IMR-90 (cell line): ENCODE measurements at regions not wholly inside any gene's neighbourhood (a gene's known extent, or its start where the extent isn't known, plus 50 kb on each side); places are given as distances from the start of the nearest gene placed in this dataset.

Source experiments
- ATAC-seq: fragments of 200-7000 bp; cut with Tn5 transposase; 2 replicates; pipeline ENCODE4 v1.9.1; 2020; ENCODE audit warnings: low read depth, mild to moderate bottlenecking, moderate library complexity
- BruUV-seq: library from RNA; stranded (reverse); fragments of 400-500 nt; replicated peaks from 2 replicates; lab custom pipeline; 2021; lab: Mats Ljungman, UMichigan
- CTCF ChIA-PET: fragments of 300-600 bp; formaldehyde crosslinking; extraction: SDS; loops from one replicate; lab custom pipeline; 2021; ENCODE audit warnings: antibody characterized with exemption; lab: Yijun Ruan, JAX
- POLR2A ChIA-PET: fragments of 300-600 bp; sonication (Branson Sonifier 250); formaldehyde crosslinking; loops from one replicate; lab custom pipeline; 2022; ENCODE audit warnings: antibody characterized with exemption; ENCODE audit not compliant: unreplicated experiment; lab: Charles Lee
- DNase-seq: peaks from one replicate; pipeline ENCODE4 v3.0.0; 2013
- H2AFZ ChIP-seq: replicated peaks from 2 replicates; pipeline ENCODE3; 2013; ENCODE audit warnings: low read length, mild to moderate bottlenecking; ENCODE audit not compliant: poor library complexity
- H2AK5ac ChIP-seq: 2 replicates; pipeline ENCODE4 v1.6.1; 2013; ENCODE audit warnings: low read depth, low read length, inconsistent platforms
- H2AK9ac ChIP-seq: replicated peaks from 2 replicates; pipeline ENCODE3; 2013; ENCODE audit warnings: mild to moderate bottlenecking, low read depth, low read length, moderate library complexity; ENCODE audit not compliant: poor library complexity
- H2BK120ac ChIP-seq: 2 replicates; pipeline ENCODE4 v1.6.1; 2013; ENCODE audit warnings: low read depth, low read length, inconsistent platforms
- H2BK15ac ChIP-seq: 3 replicates; pipeline ENCODE4 v1.6.1; 2013; ENCODE audit warnings: low read depth, low read length, inconsistent platforms
- H2BK20ac ChIP-seq: 2 replicates; pipeline ENCODE4 v1.6.1; 2013; ENCODE audit warnings: low read depth, mild to moderate bottlenecking, inconsistent platforms, low read length, moderate library complexity
- H2BK5ac ChIP-seq: 2 replicates; pipeline ENCODE4 v1.6.1; 2013; ENCODE audit warnings: mild to moderate bottlenecking, low read depth, low read length, inconsistent platforms; ENCODE audit not compliant: poor library complexity, severe bottlenecking
- H3K14ac ChIP-seq: replicated peaks from 2 replicates; pipeline ENCODE4 v1.6.1; 2013; ENCODE audit warnings: low read depth, low read length, inconsistent platforms
- H3K18ac ChIP-seq: 2 replicates; pipeline ENCODE4 v1.6.1; 2013; ENCODE audit warnings: low read depth, low read length, control low read depth
- H3K23ac ChIP-seq: 2 replicates; pipeline ENCODE4 v1.6.1; 2013; ENCODE audit warnings: low read depth, low read length, inconsistent platforms
- H3K27ac ChIP-seq: 2 replicates; pipeline ENCODE4 v1.5.1; 2013; ENCODE audit warnings: mild to moderate bottlenecking, control low read depth, low read length; ENCODE audit not compliant: insufficient read depth
- H3K27me3 ChIP-seq: 2 replicates; pipeline ENCODE4 v1.6.1; 2013; ENCODE audit warnings: low read length; ENCODE audit not compliant: control insufficient read depth, insufficient read depth
- H3K36me3 ChIP-seq: 2 replicates; pipeline ENCODE4 v1.6.1; 2013; ENCODE audit warnings: low read length, mixed read lengths; ENCODE audit not compliant: control insufficient read depth, insufficient read depth
- H3K4ac ChIP-seq: 2 replicates; pipeline ENCODE4 v1.6.1; 2013; ENCODE audit warnings: low read depth, low read length, inconsistent platforms
- H3K4me1 ChIP-seq: 2 replicates; pipeline ENCODE4 v1.6.1; 2013; ENCODE audit warnings: low read length, mixed read lengths; ENCODE audit not compliant: control insufficient read depth, insufficient read depth
- H3K4me2 ChIP-seq: 2 replicates; pipeline ENCODE4 v1.6.1; 2013; ENCODE audit warnings: low read depth, mild to moderate bottlenecking, control low read depth, low read length, moderate library complexity
- H3K4me3 ChIP-seq: 2 replicates; pipeline ENCODE4 v1.5.1; 2013; ENCODE audit warnings: low read depth, mild to moderate bottlenecking, control low read depth, low read length, moderate library complexity; ENCODE audit not compliant: insufficient read depth
- H3K56ac ChIP-seq: 2 replicates; pipeline ENCODE4 v1.6.1; 2013; ENCODE audit warnings: low read length, inconsistent platforms; ENCODE audit not compliant: insufficient read depth; ENCODE audit errors: extremely low read depth
- H3K79me1 ChIP-seq, 2 experiments: 2 replicates each; pipeline ENCODE4 v1.6.1; 2013; ENCODE audit warnings: low read length in 2 of 2, inconsistent platforms in 1 of 2, low read depth in 1 of 2
- H3K9ac ChIP-seq: 2 replicates; pipeline ENCODE4 v1.6.1; 2013; ENCODE audit warnings: low read depth, low read length, control low read depth
- H3K9me1 ChIP-seq: 2 replicates; pipeline ENCODE4 v1.6.1; 2013; ENCODE audit warnings: low read length, inconsistent platforms; ENCODE audit not compliant: insufficient read depth
- H3K9me3 ChIP-seq: 2 replicates; pipeline ENCODE4 v1.6.1; 2013; ENCODE audit warnings: low read length; ENCODE audit not compliant: control insufficient read depth, insufficient read depth
- H4K20me1 ChIP-seq: 2 replicates; pipeline ENCODE4 v1.6.1; 2013; ENCODE audit warnings: low read length, inconsistent platforms; ENCODE audit not compliant: insufficient read depth
- H4K5ac ChIP-seq: 2 replicates; pipeline ENCODE4 v1.6.1; 2013; ENCODE audit warnings: mild to moderate bottlenecking, low read depth, low read length, control low read depth
- H4K8ac ChIP-seq, 2 experiments: 2 replicates each; pipeline ENCODE4 v1.6.1; 2013; ENCODE audit warnings: low read depth in 2 of 2, low read length in 2 of 2, control low read depth in 1 of 2, inconsistent platforms in 1 of 2
- H4K91ac ChIP-seq: 2 replicates; pipeline ENCODE4 v1.6.1; 2013; ENCODE audit warnings: low read depth, low read length, inconsistent platforms; ENCODE audit not compliant: insufficient read depth
- CHD1 ChIP-seq: IDR thresholded peaks from 2 replicates; pipeline ENCODE4 v1.6.1; 2012; ENCODE audit warnings: low read depth, low read length, improper control_type of control experiment
- FOS ChIP-seq: fragments of 150-350 bp; IDR thresholded peaks from 2 replicates; pipeline ENCODE4 v1.6.1; 2016; ENCODE audit warnings: low read depth, low read length
- MAFK ChIP-seq: IDR thresholded peaks from 2 replicates; pipeline ENCODE4 v1.6.1; 2012; ENCODE audit warnings: low read depth, low read length, improper control_type of control experiment
- MAZ ChIP-seq: IDR thresholded peaks from 2 replicates; pipeline ENCODE4 v1.6.1; 2012; ENCODE audit warnings: low read depth, mild to moderate bottlenecking, low read length, improper control_type of control experiment, moderate library complexity, borderline replicate concordance
- POLR2A ChIP-seq: IDR thresholded peaks from 2 replicates; pipeline ENCODE4 v1.6.1; 2012; ENCODE audit warnings: mild to moderate bottlenecking, low read depth, low read length
- RAD21 ChIP-seq: IDR thresholded peaks from 2 replicates; pipeline ENCODE4 v1.6.1; 2012; ENCODE audit warnings: low read length, improper control_type of control experiment
- RCOR1 ChIP-seq: IDR thresholded peaks from 2 replicates; pipeline ENCODE4 v1.6.1; 2012; ENCODE audit warnings: mild to moderate bottlenecking, low read length, improper control_type of control experiment; ENCODE audit not compliant: insufficient replicate concordance
- SMC3 ChIP-seq: fragments of 150-350 bp; IDR thresholded peaks from 2 replicates; pipeline ENCODE4 v1.6.1; 2016; ENCODE audit warnings: low read depth, mild to moderate bottlenecking, antibody characterized with exemption, low read length, moderate library complexity
- WGBS, 2 experiments: methylation state at CpG; one replicate each; pipeline versions ENCODE4 v1.1.5 to v1.1.7; 2013; ENCODE audit warnings: missing lambda C conversion rate in 2 of 2; ENCODE audit not compliant: insufficient read length in 1 of 2; ENCODE audit errors: extremely low coverage in 2 of 2; 5-methylcytosine and 5-hydroxymethylcytosine counted together
- dilution Hi-C: fragments of 300-500 bp; cut with HindIII; formaldehyde crosslinking; loops from one replicate; pipeline ENCODE4 v1.14.3; 2018; ENCODE audit warnings: low sequenced_read_pairs; ENCODE audit not compliant: unreplicated experiment
- in situ Hi-C: fragments of 300-500 bp; cut with MboI; formaldehyde crosslinking; loops from 3 replicates; pipeline ENCODE4 v1.14.3; 2019; ENCODE audit warnings: low sequenced_read_pairs, inconsistent platforms, mixed read lengths
- intact Hi-C: fragments of 100-400 bp; cut with micrococcal nuclease; formaldehyde crosslinking; loops from 2 replicates; pipeline ENCODE4 v1.10.0; 2022
- TF ChIP-seq, protein P1 (sequence below): fragments of 150-350 bp; IDR thresholded peaks from 2 replicates; pipeline ENCODE4 v1.6.1; 2017; ENCODE audit warnings: mild to moderate bottlenecking, antibody characterized with exemption, low read length, low read depth

DNA sequence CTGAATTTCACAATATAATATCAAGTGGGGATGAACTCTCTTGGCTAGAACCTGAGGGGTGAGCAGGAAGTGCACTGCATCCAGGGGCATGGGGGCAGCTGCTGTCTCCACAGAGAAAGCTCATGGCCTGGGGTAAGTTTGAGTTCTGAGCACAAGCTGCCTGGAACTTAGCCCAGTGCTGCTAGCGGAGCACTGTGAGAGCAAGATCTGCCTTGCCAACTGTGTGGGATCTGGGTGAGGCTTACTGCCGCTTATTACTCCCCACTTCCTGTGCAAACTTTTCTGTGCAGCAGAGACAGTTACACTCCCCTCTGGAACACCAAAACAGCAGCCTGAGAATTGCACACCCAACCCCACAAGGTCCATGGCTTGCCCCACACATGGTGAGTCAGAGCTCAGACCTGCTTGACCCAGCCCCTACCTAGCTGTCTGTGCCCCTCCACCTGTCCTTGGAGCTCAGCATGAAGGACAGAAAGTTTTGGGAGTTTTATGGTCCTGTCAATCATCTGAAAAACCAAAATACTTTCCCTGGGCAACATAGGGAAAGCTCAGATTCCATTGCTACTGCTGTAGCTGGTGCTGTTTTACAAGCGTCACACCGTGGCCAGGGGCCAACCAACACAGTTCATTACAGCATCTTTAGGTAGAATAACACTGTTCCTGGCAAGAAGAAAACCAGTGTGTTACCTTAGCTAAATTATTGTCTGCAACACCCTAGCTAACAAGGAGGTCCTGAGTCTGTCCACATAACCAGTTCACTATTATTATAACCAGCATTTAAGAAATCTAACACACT, 762.1 kb upstream of the NEGR1 start:
- H4K91ac ChIP-seq: no peak overlapping the region
- H3K79me1 ChIP-seq: no peaks in the 10 kb centered on the region
- dilution Hi-C loops: no loop called here
- ChIA-PET CTCF (no interaction called here), POLR2A (no interaction called here)
- H2BK20ac ChIP-seq: no peak overlapping the region
- no peak overlapping the region for H3K4me2 ChIP-seq
- DNase-seq: no peak
- H3K4me1 ChIP-seq: no peaks in the 10 kb centered on the region
- H3K27me3 ChIP-seq: no peaks in the 10 kb centered on the region
- no peak overlapping the region for H2AK9ac ChIP-seq
- H3K14ac ChIP-seq: no peak overlapping the region
- no peak overlapping the region for H3K18ac ChIP-seq
- H2AK5ac ChIP-seq: no peak overlapping the region
- H3K9me1 ChIP-seq: no peaks in the 10 kb centered on the region
- no peak overlapping the region for H3K9ac ChIP-seq
- TF ChIP-seq MAZ: no peak
- TF ChIP-seq, protein P1, sequence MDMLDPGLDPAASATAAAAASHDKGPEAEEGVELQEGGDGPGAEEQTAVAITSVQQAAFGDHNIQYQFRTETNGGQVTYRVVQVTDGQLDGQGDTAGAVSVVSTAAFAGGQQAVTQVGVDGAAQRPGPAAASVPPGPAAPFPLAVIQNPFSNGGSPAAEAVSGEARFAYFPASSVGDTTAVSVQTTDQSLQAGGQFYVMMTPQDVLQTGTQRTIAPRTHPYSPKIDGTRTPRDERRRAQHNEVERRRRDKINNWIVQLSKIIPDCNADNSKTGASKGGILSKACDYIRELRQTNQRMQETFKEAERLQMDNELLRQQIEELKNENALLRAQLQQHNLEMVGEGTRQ: no peak
- TF ChIP-seq RAD21: no peak
- TF ChIP-seq RCOR1: no peak
- TF ChIP-seq CHD1: no peak
- no peak for TF ChIP-seq POLR2A
- no peak for TF ChIP-seq SMC3
- TF ChIP-seq FOS: no peak
- TF ChIP-seq MAFK: no peak
- H4K5ac ChIP-seq: no peak overlapping the region
- no peaks in the 10 kb centered on the region for H4K20me1 ChIP-seq
- ATAC-seq: no peak
- in situ Hi-C loops: no loop called here
- no peak overlapping the region for H3K23ac ChIP-seq
- no peak overlapping the region for H3K56ac ChIP-seq
- intact Hi-C loops: no loop called here
- peaks cover 17% of the 10 kb centered on the region for H3K9me3 ChIP-seq
- WGBS, 2 experiments: no CpG with 5 or more reads among the region's 4 CpGs
- no peak overlapping the region for H3K27ac ChIP-seq
- H2AFZ ChIP-seq: no peak overlapping the region
- H3K4me3 ChIP-seq: no peak overlapping the region
- no peaks in the 10 kb centered on the region for H3K36me3 ChIP-seq
- no peak overlapping the region for H3K4ac ChIP-seq
- no peak overlapping the region for H2BK15ac ChIP-seq
- H4K8ac ChIP-seq: no peak overlapping the region
- H2BK5ac ChIP-seq: no peak overlapping the region
- no TSS peak for BruUV-seq
- no peak overlapping the region for H2BK120ac ChIP-seq
